Uterus (tissue), 3 donors: ENCODE measurements at regions not wholly inside any gene's neighbourhood (a gene's known extent, or its start where the extent isn't known, plus 50 kb on each side); places are given as distances from the start of the nearest gene placed in this dataset.
"Not testable (repeated sequence)": the region's sequence is repeated elsewhere in the genome, so short reads cannot be mapped to it uniquely, and the experiment has no call there.

ENCODE experiments used
- DNase-seq, 2 donors: peaks; one replicate each; pipeline ENCODE4 v3.0.0-alpha.2; 2019 to 2020
- H3K27ac ChIP-seq, 2 donors: fragments of 200-600 bp; sonication (generic); 1 replicate in 1 of 2; 2 replicates in 1 of 2; pipeline ENCODE4 v1.5.1; 2016 to 2018
- H3K27me3 ChIP-seq, 2 donors: fragments of 200-600 bp; sonication (generic); one replicate each; pipeline ENCODE4 v1.5.1; 2018 to 2019; ENCODE audit warnings: control low read depth in 1 of 2
- H3K36me3 ChIP-seq, 2 donors: fragments of 200-600 bp; sonication (generic); one replicate each; pipeline ENCODE4 v1.5.1; 2019; ENCODE audit warnings: control low read depth in 1 of 2
- H3K4me1 ChIP-seq, 2 donors: fragments of 200-600 bp; sonication (generic); one replicate each; pipeline ENCODE4 v1.5.1; 2018 to 2019; ENCODE audit warnings: control low read depth in 1 of 2
- H3K4me3 ChIP-seq, 2 donors: fragments of 200-600 bp; sonication (generic); 1 replicate in 1 of 2; 2 replicates in 1 of 2; pipeline ENCODE4 v1.5.1; 2018 to 2019; ENCODE audit warnings: mild to moderate bottlenecking in 1 of 2
- H3K9me3 ChIP-seq, 2 donors: fragments of 200-600 bp; sonication (generic); one replicate each; pipeline ENCODE4 v1.5.1; 2019; ENCODE audit warnings: control low read depth in 1 of 2
- POLR2A ChIP-seq, 2 donors: fragments of 450-650 bp; IDR thresholded peaks; one replicate each; pipeline ENCODE4 v1.6.1; 2016; ENCODE audit warnings: antibody characterized with exemption in 2 of 2, mild to moderate bottlenecking in 1 of 2, moderate library complexity in 1 of 2
- intact Hi-C: fragments of 100-400 bp; cut with DNase I; formaldehyde crosslinking; loops from one replicate; pipeline ENCODE4 v1.15.1; 2023; ENCODE audit warnings: low total_unique reads
- TF ChIP-seq, protein P1 (sequence below), 4 experiments: fragments of 200-600 bp in 2 of 4; fragments of 450-650 bp in 2 of 4; sonication (generic) in 2 of 4; IDR thresholded peaks; one replicate each; pipeline ENCODE4 v1.5.1; 2016 to 2019; ENCODE audit warnings: antibody characterized with exemption in 4 of 4, mild to moderate bottlenecking in 2 of 4, moderate library complexity in 1 of 4
- donor health status: DM: yes; HTN: yes; CAD: no.

DNA sequence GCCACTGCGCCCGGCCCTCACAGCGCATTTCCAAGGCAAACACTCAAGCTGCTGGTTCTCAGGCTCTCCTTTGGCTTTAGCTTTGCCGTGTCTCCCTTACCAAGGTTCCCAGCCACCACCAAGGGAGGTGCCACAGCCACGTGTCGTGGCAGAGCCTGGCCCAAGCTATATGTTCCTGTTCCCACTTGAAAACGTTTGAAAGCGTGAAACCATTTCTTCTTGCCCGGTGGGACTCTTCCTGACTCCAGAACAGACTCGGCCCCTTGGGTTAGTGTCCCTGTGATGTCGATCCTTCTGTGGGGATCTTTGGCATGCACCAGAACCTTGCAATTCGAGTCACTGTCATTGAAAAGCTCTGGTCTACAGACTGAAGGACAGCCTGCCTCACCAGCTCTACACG lies 147.9 kb downstream of the HSD17B3 start:
- no peaks in the 10 kb centered on the region for H3K36me3 ChIP-seq
- intact Hi-C loops: no loop called here
- H3K27ac ChIP-seq: no peak overlapping the region
- no peaks in the 10 kb centered on the region for H3K4me1 ChIP-seq
- H3K9me3 ChIP-seq: no peaks in the 10 kb centered on the region
- DNase-seq: no peak
- TF ChIP-seq, protein P1, sequence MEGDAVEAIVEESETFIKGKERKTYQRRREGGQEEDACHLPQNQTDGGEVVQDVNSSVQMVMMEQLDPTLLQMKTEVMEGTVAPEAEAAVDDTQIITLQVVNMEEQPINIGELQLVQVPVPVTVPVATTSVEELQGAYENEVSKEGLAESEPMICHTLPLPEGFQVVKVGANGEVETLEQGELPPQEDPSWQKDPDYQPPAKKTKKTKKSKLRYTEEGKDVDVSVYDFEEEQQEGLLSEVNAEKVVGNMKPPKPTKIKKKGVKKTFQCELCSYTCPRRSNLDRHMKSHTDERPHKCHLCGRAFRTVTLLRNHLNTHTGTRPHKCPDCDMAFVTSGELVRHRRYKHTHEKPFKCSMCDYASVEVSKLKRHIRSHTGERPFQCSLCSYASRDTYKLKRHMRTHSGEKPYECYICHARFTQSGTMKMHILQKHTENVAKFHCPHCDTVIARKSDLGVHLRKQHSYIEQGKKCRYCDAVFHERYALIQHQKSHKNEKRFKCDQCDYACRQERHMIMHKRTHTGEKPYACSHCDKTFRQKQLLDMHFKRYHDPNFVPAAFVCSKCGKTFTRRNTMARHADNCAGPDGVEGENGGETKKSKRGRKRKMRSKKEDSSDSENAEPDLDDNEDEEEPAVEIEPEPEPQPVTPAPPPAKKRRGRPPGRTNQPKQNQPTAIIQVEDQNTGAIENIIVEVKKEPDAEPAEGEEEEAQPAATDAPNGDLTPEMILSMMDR (IDR thresholded peaks at IDR 0.05): no peak
- no peak for TF ChIP-seq POLR2A (IDR thresholded peaks at IDR 0.05)
- H3K4me3 ChIP-seq: no peak overlapping the region
- H3K27me3 ChIP-seq: no peaks in the 10 kb centered on the region

DNA sequence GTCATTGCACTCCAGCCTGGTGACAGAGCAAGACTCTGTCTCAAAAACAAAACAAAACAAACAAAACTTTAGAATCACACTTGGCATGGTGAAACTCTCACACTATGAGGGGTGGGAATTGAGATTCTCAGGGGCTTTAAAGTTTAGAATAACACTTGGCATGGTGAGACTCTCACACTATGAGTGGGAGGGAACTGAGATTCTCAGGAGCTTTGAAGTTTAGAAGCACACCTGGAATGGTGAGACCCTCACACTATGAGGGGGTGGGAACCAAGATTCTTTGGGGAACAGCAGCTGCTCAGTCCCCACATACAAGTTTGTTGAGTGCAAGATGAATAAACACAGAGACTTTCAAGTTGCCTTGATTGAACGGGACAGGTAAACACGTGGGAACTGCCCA lies 149.4 kb downstream of the HSD17B3 start:
- Histone ChIP-seq H3K36me3 (no peaks in the 10 kb centered on the region), H3K4me3 (no peak overlapping the region), H3K27me3 (no peaks in the 10 kb centered on the region), H3K9me3 (no peaks in the 10 kb centered on the region), H3K4me1 (no peaks in the 10 kb centered on the region), H3K27ac (no peak overlapping the region)
- intact Hi-C loops: no loop called here
- TF ChIP-seq, protein P1 (IDR thresholded peaks at IDR 0.05): no peak
- TF ChIP-seq POLR2A (IDR thresholded peaks at IDR 0.05): no peak
- DNase-seq: no peak

DNA sequence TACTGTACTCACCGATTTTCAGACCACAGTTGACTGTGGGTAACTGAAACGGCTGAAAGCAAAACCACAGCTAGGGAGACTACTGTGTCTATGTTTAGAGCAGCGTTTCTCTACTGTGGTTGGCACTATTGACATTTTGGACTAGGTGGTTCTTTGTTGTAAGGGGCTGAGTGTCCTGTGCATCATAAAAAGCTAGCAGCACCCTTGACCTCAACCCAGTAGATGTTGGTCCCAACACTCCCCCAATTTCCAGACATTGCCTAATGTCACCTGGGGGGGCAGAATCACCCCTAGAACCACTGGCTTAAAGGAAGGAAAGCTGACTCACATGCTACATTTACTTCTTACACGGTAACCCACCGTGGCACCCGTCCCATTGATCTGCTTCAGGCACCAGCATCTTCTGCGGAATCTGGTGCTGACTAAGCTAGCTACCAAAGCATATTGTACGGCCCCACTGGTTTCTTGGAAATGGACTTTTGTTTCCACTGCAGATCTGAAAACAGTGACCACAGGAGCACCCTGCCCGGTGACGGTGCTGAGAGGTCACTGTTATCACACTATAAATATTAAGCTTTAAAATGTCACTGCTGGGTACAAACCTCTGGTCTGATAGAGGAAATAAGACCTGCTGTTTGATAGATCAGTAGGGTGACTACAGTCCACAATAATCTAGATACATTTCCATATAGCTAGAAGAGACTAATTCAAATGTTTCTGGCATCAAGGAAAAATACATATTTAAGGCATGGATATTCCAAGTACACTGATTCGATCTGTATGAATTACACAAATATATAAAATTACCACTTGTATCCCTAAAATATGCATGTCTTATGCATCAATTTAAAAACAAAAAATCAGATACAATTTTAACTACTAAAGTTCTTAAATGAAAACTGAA lies 151.4 kb downstream of the HSD17B3 start:
- Histone ChIP-seq H3K27me3 (no peaks in the 10 kb centered on the region), H3K36me3 (no peaks in the 10 kb centered on the region), H3K4me3 (no peak overlapping the region), H3K4me1 (no peaks in the 10 kb centered on the region), H3K27ac (no peak overlapping the region), H3K9me3 (no peaks in the 10 kb centered on the region)
- intact Hi-C loops: no loop called here
- DNase-seq: no peak
- no peak for TF ChIP-seq POLR2A (IDR thresholded peaks at IDR 0.05)

DNA sequence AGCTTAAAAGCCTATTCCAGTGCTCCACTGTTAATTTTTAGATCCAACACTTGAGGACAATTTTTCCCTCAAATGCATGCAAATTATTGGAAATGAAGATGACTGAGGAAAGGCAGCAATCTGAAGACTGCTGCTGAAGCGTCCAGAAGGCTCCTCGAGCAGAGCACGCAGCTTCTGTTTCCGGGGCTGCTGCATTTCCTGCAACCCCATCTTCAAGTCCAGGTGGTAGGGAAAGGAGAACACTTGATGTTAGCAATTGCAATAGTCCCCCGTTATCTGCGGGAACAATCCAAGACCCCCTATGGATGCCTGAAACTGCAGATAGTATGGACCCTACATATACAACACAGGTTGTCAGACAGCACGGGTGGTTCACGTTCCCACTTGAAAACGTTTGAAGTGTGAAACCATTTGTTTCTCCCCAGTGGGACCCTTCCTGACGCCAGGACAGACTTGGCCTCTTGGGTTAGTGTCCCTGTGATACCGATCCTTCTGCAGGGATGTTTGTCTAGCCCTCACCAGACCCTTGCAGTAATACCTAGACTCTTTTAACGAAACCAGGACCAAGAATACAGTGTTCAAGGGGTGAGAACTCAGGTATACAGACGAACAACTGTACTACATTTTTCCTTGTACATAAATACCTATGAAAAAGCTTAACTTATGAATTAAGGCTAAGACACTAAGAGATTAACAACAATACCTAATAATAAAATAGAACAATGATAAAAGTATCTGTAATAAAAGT lies 152.3 kb downstream of the HSD17B3 start:
- no peaks in the 10 kb centered on the region for H3K27me3 ChIP-seq

DNA sequence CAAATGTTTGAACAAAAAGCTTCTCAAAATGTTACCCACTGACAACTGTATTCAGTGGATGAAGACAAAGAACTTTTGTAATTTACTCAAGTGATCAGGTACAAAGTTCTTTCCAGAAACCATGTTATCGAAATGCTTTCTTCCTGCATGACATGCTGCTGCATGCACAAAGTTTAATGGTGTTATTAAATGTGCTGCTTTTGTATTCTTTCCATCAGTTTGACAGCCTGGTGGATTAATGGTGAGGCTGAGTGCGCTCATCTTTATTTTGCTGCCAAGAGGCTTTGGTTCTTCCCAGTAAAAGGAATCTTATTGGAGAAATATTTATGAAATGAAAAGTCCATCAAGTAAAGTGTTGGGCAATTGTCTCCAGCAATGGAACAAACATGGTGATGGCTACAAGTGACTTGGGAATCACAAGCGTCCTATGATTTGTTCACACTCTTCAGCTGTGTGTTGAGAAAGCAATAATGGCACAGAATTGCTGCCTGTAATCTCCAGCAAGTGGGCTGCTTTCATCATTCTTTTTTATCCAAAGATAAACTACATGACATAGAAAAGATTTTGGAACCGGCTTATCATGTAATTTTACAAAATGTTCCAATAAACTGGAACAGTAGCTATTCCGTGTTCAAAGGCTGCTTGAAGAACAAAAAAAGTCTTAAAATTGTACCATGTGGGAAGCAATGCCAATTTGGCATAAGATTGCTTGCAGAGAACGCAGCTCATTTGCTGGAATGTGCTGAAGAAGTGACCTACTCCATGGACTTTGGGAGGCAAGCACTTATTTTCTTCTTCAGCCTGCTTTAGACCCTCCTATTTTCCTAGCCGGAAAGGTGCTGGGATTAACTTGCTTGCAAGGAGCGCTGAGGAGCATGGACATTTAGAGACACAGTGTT lies 153.1 kb downstream of the HSD17B3 start:
- Histone ChIP-seq H3K27ac (no peak overlapping the region), H3K9me3 (no peaks in the 10 kb centered on the region), H3K4me1 (no peaks in the 10 kb centered on the region), H3K27me3 (no peaks in the 10 kb centered on the region), H3K36me3 (no peaks in the 10 kb centered on the region), H3K4me3 (no peak overlapping the region)
- no peak for DNase-seq
- TF ChIP-seq POLR2A (IDR thresholded peaks at IDR 0.05): no peak
- TF ChIP-seq, protein P1 (IDR thresholded peaks at IDR 0.05): no peak
- intact Hi-C loops: no loop called here

More for the DNA sequence above, 152.3 kb downstream of the HSD17B3 start:
- Histone ChIP-seq H3K9me3 (no peaks in the 10 kb centered on the region), H3K36me3 (no peaks in the 10 kb centered on the region), H3K4me3 (no peak overlapping the region), H3K4me1 (no peaks in the 10 kb centered on the region), H3K27ac (no peak overlapping the region)
- DNase-seq: no peak
- no peak for TF ChIP-seq POLR2A (IDR thresholded peaks at IDR 0.05)
- intact Hi-C loops: no loop called here

DNA sequence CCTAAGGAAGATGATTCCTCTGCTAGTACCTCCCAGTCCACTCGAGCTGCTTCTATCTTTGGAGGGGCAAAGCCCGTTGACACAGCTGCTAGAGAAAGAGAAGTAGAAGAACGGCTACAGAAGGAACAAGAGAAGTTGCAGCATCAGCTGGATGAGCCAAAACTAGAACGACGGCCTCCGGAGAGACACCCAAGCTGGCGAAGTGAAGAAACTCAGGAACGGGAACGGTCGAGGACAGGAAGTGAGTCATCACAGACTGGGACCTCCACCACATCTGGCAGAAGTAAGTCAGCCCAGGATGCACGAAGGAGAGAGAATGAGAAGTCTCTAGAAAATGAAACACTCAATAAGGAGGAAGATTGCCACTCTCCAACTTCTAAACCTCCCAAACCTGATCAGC lies 154.9 kb downstream of the HSD17B3 start:
- H3K4me3 ChIP-seq, H3K9me3 ChIP-seq, H3K27ac ChIP-seq, H3K36me3 ChIP-seq, H3K4me1 ChIP-seq, H3K27me3 ChIP-seq, DNase-seq, intact Hi-C loops: not testable (repeated sequence)
